GM19023 (cell line): ENCODE measurements at regions not wholly inside any gene's neighbourhood (a gene's known extent, or its start where the extent isn't known, plus 50 kb on each side); places are given as distances from the start of the nearest gene placed in this dataset.
"Not testable (repeated sequence)": the region's sequence is repeated elsewhere in the genome, so short reads cannot be mapped to it uniquely, and the experiment has no call there.

ENCODE experiments used
- ATAC-seq: cut with Tn5 transposase; IDR thresholded peaks from one replicate; pipeline ENCODE4 v1.9.1; 2021; ENCODE audit warnings: mild to moderate bottlenecking, moderate library complexity; ENCODE audit not compliant: unreplicated experiment

DNA sequence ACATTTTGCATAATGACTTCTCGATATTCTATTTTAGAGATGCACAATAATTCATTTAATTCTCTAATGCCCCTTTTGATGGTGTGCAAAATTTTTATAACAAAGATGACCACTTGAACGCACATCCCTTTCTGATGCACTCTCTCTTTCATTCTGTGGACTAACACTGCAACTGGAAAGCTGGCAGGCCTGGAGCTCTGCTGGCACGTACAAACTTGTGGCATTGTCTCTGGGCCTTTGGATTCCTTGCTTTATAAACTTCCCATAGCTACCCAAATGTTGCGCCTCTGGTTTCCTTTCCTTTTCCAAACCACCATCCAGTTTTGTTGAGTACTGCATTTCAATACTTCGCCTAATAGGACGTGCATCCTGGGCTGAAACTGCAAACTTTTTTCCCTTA, 194.5 kb upstream of the CFAP20DC start:
- ATAC-seq: no peak

DNA sequence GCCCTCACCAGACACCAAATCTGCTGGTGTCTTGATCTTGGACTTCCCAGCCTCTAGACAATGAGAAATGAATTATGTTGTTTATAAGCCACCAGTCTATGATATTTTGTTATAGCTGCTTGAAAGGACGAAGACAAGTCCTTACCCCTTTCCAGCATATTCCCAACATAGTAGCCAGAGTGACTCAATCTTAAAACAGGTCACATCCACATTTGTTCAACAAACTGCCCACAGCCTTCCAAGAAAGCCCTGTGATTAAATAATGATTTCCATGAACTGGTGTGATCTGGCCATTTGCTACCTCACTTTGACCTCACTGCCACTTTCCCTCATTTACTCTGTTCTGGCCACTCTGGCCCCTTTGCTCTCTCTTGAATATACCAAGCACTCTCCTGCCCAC, 193.7 kb upstream of the CFAP20DC start:
- no peak for ATAC-seq

DNA sequence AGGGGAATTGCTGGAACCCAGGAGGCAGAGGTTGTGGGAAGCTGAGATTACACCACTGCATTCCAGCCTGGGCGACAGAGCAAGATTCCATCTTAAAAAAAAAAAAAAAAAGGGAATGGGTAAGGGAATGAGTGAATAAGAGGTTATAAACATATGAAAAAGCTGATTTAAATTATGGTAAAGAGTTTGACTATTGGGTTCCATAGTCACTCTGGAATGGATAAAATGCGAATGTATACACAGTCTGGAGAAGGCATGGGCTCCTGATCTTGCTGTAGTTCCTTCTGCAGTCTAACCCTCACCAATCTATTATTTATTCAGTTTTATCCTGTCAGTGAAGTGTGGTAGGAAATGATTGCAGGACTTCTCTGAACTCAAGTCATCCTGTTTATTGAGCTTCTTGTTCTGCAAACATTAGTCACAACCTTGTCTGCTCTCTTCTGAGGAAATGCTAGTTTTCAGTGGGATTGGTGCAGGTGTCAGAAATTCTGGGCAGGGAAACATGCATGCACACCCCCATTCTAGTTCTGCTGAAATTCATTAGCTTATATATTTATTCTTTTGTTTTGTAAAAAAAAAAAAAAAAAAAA, 190.9 kb upstream of the CFAP20DC start:
- no peak for ATAC-seq

- no peak for ATAC-seq
These were observed 187.3 kb upstream of the CFAP20DC start for GRCh38 chr3:59237121-59237520.

DNA sequence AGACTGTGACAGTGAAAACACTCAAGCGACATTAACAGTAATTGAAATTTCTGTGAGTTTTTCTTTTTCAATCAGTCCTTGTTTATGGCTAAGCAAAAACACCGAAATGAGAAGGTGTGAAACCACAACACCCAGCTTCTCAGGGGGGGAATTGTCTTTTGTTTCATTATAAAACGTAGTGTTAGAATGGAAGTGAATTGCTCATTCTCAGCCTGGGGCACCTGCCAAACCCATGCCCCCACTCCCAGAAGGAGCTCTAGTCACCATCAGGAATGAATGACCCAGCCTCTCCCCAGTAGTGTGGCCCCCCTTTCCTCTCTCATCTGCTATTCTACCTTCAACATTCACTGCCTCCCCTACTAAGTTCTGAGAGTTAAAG, 185.8 kb upstream of the CFAP20DC start:
- ATAC-seq: no peak

GRCh38 chr3:59234884-59235633, 185.2 kb upstream of the CFAP20DC start:
- ATAC-seq: no peak

GRCh38 chr3:59230379-59230778, 180.6 kb upstream of the CFAP20DC start:
- not testable (repeated sequence) for ATAC-seq

GRCh38 chr3:59213860-59214259, 164.0 kb upstream of the CFAP20DC start:
- ATAC-seq: no peak

GRCh38 chr3:59212128-59212779, 162.4 kb upstream of the CFAP20DC start:
- peak; percentile 57 for ATAC-seq

- ATAC-seq: no peak
These were observed 160.4 kb upstream of the CFAP20DC start for GRCh38 chr3:59210260-59210659.

DNA sequence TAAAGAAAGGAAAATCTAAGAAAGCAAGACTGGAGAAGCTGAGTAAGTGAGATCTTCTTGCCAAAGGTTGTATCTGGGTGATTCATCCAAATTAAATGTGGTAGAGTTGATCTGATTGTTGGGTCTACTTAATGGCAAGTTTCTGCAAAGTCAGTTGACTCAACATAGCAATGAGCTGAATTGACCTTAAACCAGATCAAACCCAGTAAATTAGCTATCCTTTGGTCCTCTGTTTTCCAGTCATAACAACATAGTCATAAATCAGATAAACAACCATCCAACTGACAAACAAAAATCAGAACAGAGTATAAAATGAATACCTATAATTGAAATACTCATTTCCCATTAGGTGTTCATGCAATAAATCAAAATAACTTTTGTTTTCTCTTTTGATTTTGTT, 142.6 kb upstream of the CFAP20DC start:
- no peak for ATAC-seq

- ATAC-seq: no peak
These were observed 141.8 kb upstream of the CFAP20DC start for GRCh38 chr3:59191651-59192050.

DNA sequence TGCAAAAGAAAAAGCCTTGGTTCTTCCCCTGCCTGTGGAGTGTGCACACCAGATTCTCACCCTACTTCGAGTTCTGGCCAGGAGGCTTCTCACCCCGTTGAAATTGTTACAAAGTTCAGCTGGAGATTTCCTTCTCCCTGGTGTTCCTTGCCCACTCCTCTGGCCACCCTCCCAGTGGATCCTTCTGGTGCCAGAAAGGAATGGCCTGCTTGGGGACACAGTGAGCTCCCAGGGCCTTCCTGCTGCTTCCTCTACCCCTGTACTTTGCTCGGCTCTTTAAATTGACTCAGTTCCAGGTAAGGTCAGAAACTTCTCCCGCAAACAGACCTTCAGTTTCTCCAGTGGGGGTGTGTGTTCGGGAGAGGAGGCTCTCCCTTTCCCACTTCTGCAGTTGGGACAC, 140.1 kb upstream of the CFAP20DC start:
- no peak for ATAC-seq

DNA sequence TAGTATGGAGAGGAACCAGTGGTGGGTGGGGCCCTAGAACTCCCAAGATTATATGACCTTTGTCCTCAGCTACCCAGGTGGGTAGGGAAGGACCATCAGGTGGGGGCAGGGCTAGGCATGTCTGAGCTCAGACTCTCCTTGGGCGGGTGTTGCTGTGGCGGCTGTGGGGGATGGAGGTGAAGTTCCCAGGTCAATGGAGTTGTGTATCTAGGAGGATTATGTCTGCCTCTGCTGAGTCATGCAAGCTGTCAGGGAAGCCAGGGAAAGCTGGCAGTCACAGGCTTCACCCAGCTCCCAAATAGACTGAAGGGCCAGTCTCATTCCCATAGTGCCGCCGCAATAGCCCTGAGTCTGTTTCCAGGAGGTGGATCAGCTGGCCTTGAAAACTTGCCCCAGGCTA, 139.7 kb upstream of the CFAP20DC start:
- ATAC-seq: no peak

DNA sequence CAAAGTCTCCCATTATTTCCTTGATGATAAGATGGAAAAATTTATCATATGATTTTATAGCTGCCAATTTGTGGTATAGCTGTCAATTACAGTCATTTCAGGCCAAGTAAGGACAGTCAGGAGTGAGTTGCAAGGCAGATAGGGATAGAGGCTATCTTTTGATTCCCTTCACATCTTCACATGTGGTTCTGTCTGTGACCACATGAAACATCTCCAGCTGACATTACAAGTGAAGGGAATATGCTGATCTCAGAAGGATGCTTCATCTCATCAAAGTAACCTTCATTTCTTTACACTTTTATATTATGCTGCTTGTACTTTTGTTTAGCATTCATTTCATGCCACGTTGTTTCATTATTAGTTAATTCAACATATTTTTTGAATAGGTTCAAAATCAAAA, 136.9 kb upstream of the CFAP20DC start:
- no peak for ATAC-seq

DNA sequence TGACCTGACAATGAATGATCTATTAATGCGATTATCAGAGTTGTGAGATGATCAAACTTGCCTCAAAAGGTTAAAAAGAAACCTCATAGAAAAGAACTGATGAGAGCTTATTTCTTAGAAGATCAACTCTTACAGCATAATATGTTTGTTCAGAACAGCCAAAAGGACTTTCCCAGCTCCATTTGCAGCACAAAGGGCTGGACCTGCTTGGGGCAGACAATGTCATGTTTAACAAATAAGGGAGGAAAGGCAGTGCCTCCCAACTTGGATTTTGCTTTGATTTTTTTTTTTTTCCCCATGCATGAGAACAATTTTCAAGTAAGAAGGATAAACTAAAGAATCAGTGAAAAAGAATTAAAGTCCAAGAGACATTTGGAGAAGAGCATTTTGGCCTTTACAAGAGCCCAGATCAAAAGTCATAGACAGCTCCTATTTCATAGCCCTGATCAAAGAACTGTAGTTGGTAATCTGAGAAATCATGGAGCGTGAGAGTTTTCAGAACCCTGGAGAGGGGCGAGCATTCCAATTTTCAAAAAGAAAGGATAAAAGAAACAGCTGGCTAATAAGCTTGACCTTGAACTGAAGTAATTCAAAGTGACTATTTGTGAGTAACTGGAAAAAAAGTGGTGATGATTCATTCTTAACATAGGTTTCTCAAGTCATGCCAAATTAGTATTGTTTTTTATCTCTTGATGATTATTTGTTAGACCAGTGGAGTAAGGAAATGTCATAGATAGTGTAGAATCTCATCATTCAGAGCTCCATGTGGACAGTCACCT, 136.0 kb upstream of the CFAP20DC start:
- ATAC-seq: no peak

DNA sequence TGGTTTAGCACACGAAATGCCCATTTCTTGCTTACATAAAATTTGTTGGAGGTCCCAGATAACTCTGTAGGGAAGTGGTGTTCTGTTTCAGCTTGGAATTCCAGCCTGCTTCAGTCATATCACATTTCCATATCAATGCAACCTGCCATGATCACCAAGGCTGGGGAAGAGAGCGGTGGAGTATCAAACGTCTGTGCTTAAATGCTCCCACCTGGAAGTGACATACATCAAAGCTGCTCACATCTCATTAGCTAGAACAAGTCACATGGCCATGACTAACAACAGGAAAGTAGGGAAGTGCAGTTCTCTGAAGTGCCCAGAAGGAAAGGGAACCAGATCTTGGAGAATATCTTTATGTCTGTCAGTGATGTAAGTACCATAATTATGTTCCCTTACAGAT, 130.2 kb upstream of the CFAP20DC start:
- ATAC-seq: no peak

GRCh38 chr3:59178698-59179097, 128.9 kb upstream of the CFAP20DC start:
- ATAC-seq: no peak

- no peak for ATAC-seq
These were observed 121.7 kb upstream of the CFAP20DC start for GRCh38 chr3:59171491-59171890.

DNA sequence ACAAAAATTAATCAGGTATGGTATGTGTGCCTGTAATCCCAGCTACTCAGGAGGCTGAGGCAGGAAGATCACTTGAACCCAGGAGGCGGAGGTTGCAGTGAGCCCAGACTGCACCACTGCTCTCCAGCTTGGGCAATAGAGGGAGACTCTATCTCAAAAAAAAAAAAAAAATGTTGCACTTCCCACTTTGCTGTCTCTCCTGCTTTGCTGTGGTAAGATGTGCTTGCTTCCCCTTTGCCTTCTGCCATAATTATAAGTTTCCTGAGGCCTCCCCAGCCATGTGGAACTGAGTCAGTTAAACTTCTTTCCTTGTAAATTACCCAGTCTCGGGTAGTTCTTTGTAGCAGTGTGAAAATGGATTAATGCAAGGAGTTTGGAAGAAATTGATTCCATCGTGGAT, 120.3 kb upstream of the CFAP20DC start:
- not testable (repeated sequence) for ATAC-seq

GRCh38 chr3:59167756-59168155, 117.9 kb upstream of the CFAP20DC start:
- no peak for ATAC-seq

DNA sequence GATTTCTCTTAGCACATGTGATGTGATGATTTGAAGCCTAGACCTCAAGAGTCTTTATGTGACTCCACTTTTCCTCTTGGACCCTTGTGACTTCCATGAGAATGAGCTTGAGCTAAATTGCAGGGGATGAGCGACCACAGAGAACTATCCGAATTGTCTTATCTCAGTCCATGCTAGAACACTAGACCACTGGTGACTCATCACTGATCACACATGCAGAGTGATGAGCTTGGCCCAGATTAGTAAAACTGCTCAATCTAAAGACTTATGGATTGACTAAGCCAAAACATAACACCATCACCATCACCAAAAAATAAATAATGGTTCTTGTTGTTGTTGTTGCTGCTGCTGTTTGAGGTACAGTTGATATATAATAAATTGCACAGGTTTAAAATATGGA, 114.1 kb upstream of the CFAP20DC start:
- no peak for ATAC-seq
